Subcutaneous abdominal adipose tissue (tissue), 5 donors: ENCODE measurements at regions not wholly inside any gene's neighbourhood (a gene's known extent, or its start where the extent isn't known, plus 50 kb on each side); places are given as distances from the start of the nearest gene placed in this dataset.

Experiments used
- H3K27ac ChIP-seq: one replicate; pipeline ENCODE4 v1.7.0; 2013; ENCODE audit warnings: low read depth, mild to moderate bottlenecking, inconsistent platforms, low read length, moderate library complexity
- H3K27me3 ChIP-seq, 5 donors: one replicate each; pipeline ENCODE4 v1.7.0; 2013; ENCODE audit warnings: low read length in 5 of 5, inconsistent platforms in 1 of 5; ENCODE audit not compliant: control insufficient read depth in 5 of 5, insufficient read depth in 4 of 5
- H3K36me3 ChIP-seq, 5 donors: one replicate each; pipeline ENCODE4 v1.7.0; 2013; ENCODE audit warnings: low read length in 5 of 5; ENCODE audit not compliant: control insufficient read depth in 5 of 5, insufficient read depth in 5 of 5
- H3K4me1 ChIP-seq, 5 donors: one replicate each; pipeline ENCODE4 v1.7.0; 2013; ENCODE audit warnings: low read length in 5 of 5, mild to moderate bottlenecking in 3 of 5, moderate library complexity in 1 of 5; ENCODE audit not compliant: control insufficient read depth in 5 of 5, insufficient read depth in 5 of 5
- H3K4me3 ChIP-seq, 5 donors: one replicate each; pipeline ENCODE4 v1.7.0; 2013; ENCODE audit warnings: low read length in 5 of 5, low read depth in 1 of 5
- H3K9ac ChIP-seq, 5 donors: one replicate each; pipeline ENCODE4 v1.7.0; 2013; ENCODE audit warnings: low read length in 5 of 5, mild to moderate bottlenecking in 4 of 5, moderate library complexity in 3 of 5
- H3K9me3 ChIP-seq, 5 donors: one replicate each; pipeline ENCODE4 v1.7.0; 2013; ENCODE audit warnings: low read length in 5 of 5; ENCODE audit not compliant: control insufficient read depth in 5 of 5
- donor health status: healthy.
- donor health status: healthy.
- donor health status: healthy.
- donor health status: healthy.
- donor health status: healthy.

DNA sequence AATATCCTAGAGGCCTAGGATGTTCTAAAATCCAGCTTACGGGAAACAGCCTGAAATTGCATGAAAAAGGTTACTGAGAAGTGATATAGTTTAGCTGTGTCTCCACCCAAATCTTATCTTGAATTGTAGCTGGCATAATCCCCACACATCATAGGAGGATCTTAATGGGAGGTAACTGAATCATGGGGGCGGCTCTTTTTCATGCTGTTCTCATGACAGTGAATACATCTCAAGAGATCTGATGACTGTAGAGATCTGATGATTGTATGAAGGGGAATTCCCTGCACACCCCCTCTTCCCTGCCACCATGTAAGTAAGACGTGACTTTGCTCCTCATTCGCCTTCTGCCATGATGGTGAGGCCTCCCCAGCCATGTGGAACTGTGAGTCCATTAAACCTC lies 385.6 kb upstream of the ID2 start:
- H3K27ac ChIP-seq, result no peak overlapping the region
- H3K36me3 ChIP-seq, result no peaks in the 10 kb centered on the region
- no peak overlapping the region for H3K9ac ChIP-seq
- H3K4me3 ChIP-seq, result no peak overlapping the region
- peaks cover 0 to 5% (median 0%) of the 10 kb centered on the region in 5 donors for H3K9me3 ChIP-seq
- H3K27me3 ChIP-seq, result no peaks in the 10 kb centered on the region
- peaks cover 0 to 6% (median 0%) of the 10 kb centered on the region in 5 donors for H3K4me1 ChIP-seq

DNA sequence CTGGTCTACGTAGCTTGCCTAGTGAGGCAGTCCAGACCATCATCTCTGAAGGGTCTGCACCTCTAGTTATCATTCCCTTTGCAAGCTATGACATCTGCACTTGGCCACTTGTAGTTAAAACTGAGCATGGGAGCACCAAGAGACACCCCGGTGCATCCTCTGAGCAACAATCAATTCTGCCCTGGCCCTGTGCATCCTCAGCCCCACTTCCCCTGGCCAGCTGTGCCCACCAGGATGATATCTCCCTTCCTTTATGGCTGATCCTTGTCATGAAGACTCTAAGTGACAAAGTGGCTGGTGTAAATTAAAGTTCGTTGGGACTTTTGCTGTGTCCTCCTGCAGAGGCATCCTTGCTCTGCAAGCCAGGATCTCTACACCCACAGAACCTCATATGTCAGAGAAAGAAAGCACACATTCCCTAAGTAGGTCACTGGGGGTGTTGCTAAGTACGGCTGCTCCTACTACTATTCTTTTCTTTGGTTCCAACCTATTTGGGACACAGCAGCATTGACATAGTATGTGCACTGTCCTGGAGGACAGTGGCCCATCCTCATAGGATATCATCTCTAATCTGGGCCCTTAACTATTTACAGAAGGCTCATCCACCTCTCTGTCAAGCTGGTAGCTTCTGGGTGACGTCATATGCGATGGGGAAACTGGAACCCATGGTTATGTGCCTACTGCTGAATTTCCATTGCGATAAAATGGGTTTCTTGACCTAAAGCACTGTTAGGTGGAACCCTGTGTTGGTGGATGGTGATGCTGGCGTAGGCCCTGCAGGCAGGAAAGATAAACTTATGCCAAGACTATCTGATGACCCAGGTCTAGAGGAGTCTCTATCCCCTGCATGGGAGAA lies 384.3 kb upstream of the ID2 start:
- Histone ChIP-seq H3K27ac (no peak overlapping the region), H3K27me3 (no peaks in the 10 kb centered on the region), H3K36me3 (no peaks in the 10 kb centered on the region), H3K9me3 (peaks cover 0 to 5% (median 0%) of the 10 kb centered on the region in 5 donors), H3K4me1 (peaks cover 0 to 15% (median 2%) of the 10 kb centered on the region in 5 donors), H3K4me3 (no peak overlapping the region), H3K9ac (no peak overlapping the region)

DNA sequence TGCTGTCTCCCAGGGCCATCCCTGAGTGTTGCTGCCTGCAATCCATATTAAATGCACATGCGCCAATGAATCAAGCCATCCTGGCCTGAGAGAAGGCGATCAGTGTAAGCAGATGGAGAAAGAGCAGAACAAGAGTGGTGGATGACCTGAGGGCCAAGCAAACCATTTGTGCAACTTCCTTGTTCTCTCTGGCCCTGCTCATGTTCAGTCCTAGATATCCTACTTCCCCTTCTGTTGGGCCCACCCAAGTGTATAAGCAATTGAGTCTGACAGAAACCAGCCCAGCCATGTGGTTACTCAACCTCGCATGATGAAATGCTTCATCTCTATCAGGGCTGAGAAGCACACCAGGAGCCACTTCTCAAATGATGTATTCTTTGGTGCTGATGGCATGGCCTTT lies 383.1 kb upstream of the ID2 start:
- no peak overlapping the region for H3K27ac ChIP-seq
- no peaks in the 10 kb centered on the region for H3K27me3 ChIP-seq
- H3K4me1 ChIP-seq, result peaks cover 0 to 25% (median 2%) of the 10 kb centered on the region in 5 donors
- no peak overlapping the region for H3K9ac ChIP-seq
- no peaks in the 10 kb centered on the region for H3K9me3 ChIP-seq
- no peaks in the 10 kb centered on the region for H3K36me3 ChIP-seq
- no peak overlapping the region for H3K4me3 ChIP-seq

DNA sequence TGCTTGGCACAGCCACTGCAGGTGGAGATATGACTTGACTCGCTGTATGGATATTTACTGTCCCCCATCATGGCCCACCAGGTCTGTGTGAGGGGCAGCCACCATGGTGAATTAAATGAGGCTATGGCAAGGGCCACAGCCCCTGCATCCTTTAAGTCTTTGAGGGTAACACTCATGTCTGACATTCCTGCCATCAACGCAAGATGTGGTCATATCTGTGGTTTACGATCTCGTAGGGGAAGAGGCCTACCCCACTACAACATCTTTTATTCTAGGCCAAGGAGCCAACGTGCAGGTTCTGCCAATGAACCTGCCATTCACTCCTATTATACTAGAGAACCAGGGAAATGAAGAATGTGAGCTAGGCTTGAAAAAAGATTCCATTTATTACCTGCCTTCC lies 381.6 kb upstream of the ID2 start:
- Histone ChIP-seq H3K9me3 (no peaks in the 10 kb centered on the region), H3K36me3 (no peaks in the 10 kb centered on the region), H3K4me3 (no peak overlapping the region), H3K4me1 (peaks cover 0 to 29% (median 2%) of the 10 kb centered on the region in 5 donors), H3K9ac (no peak overlapping the region), H3K27me3 (no peaks in the 10 kb centered on the region), H3K27ac (no peak overlapping the region)

DNA sequence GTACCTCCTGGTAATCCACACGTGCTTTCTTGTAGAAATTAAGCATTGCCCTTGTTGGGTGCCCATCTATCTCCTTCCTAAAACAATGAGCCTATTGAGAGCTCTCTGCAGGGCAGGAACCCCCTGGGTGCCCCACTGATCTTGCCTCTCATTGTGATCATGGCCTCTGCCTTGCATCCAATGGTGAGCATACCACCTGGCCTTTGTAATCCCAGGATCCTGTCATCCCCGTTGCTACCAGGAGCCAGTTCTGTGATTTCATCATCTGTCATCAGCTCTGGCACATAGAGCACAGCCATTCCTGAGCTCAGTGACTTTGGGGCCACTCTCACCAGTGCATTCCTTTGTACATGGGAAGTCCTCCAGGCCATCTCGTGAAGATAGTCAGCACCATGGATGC lies 381.0 kb upstream of the ID2 start:
- no peak overlapping the region for H3K27ac ChIP-seq
- H3K9ac ChIP-seq, result no peak overlapping the region
- H3K4me3 ChIP-seq, result no peak overlapping the region
- peaks cover 0 to 29% (median 2%) of the 10 kb centered on the region in 5 donors for H3K4me1 ChIP-seq
- H3K27me3 ChIP-seq, result no peaks in the 10 kb centered on the region
- H3K36me3 ChIP-seq, result no peaks in the 10 kb centered on the region
- no peaks in the 10 kb centered on the region for H3K9me3 ChIP-seq

DNA sequence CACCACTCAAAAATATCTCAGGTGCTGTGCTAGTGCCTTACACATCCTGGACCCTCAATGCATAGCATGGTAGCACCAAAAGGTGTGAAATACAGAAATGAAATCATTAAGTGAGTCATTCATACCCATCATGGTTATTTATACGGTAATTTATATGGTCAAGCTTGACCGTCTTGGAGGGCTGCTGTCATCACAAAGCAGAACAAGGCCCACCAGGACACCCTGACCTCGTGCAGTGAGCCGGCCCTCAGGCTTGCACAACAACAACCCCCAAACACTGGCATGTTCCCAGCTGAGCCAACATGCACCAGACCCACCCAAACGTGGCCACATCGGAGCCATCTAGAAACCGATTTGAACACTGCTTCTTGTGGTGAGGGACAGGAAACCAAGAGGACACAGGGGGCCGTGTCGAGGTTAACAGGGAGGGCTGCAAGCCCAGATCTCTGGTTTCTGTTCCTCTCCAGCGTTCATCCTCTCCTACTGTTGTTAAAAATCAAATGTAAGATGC lies 378.5 kb upstream of the ID2 start:
- Histone ChIP-seq H3K27me3 (no peaks in the 10 kb centered on the region), H3K9ac (no peak overlapping the region)

DNA sequence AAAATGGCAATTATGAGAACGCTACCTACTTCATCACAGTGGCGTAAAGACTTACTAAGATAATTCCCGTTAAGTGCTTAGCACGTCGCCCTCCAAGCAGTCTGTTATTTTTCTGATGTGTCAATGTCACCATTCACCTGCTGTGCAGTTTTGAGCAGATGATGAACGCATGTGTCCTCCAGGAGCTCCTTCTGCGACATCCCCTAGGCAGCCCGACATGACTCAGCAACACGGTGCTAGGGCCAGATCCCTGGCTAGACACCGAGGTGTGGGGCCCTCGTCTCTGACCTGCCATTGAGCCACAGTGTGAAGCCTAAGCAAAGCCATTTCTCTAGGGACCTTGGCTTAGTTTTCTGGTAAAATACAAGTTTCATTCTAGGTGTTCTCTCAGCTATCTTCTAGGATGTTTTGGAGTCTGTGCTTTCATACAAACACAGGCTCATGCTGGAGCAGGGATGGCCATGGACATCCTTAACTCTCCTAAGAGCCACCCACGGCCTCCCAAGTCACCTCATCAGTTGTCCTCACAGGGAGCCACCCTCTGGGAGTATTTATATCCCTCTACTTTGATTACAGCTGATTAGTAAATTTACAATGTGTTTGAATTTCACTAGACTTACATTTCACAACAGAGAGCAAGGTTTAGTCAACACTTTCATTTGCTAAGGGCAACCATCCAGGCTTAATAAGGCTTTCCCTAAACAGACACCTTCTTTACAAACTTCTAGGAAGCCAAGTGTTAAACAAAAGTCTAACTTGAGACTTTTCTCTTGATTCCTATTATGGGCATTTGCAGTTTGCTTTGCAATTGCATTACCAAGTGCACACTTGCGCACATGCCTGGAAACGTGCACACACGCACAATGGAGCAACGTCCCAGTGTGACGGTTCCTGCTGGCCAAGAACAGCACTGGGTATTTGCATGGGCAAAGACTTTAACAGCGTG lies 376.8 kb upstream of the ID2 start:
- Histone ChIP-seq H3K36me3 (no peaks in the 10 kb centered on the region), H3K4me1 (peaks cover 0 to 34% (median 6%) of the 10 kb centered on the region in 5 donors), H3K27ac (no peak overlapping the region), H3K9ac (no peak overlapping the region), H3K27me3 (no peaks in the 10 kb centered on the region), H3K9me3 (no peaks in the 10 kb centered on the region), H3K4me3 (no peak overlapping the region)

More for the DNA sequence above, 378.5 kb upstream of the ID2 start:
- Histone ChIP-seq H3K36me3 (no peaks in the 10 kb centered on the region), H3K9me3 (no peaks in the 10 kb centered on the region), H3K27ac (no peak overlapping the region), H3K4me1 (peaks cover 0 to 27% (median 2%) of the 10 kb centered on the region in 5 donors), H3K4me3 (no peak overlapping the region)

DNA sequence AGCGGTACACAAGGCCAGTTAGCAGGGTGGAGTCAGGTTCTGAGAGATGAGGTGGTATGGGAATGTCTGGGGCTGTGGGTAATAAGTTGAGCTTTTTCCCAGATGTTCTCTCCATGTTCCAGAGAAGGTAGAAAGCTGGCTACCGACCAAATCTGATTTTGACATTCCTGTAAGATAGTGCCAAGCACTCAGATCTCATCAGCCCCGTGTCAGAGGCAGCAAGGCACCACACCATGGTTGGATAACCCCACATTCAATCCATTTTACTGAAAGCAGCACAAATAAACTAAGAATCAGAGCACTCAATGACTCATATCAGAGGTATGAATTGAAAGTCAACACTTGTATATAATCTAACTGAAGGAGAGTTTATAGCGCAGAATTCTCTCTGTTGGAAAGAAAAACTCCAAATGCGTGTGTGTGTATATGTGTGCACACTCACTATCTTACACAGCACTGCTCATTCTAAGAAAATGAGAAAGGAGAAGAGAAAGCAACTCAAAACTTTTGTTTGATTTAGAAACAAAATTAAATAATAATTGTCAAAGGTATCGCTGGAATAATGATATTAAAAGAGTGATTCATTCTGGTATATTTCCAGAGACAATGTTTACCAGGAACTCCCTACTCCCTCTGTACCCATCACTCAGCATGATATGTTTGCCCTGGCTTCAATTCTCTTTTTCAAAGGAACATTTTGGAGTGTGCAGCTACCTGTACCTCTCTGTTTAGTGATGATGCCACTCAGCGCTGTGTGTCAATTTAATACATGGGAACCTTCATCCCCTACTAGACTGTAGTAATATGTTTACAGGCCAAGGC lies 375.1 kb upstream of the ID2 start:
- H3K27ac ChIP-seq, result no peak overlapping the region
- H3K4me1 ChIP-seq, result peaks cover 0 to 39% (median 6%) of the 10 kb centered on the region in 5 donors
- no peak overlapping the region for H3K9ac ChIP-seq
- no peaks in the 10 kb centered on the region for H3K36me3 ChIP-seq
- no peak overlapping the region for H3K4me3 ChIP-seq
- H3K27me3 ChIP-seq, result no peaks in the 10 kb centered on the region
- no peaks in the 10 kb centered on the region for H3K9me3 ChIP-seq

DNA sequence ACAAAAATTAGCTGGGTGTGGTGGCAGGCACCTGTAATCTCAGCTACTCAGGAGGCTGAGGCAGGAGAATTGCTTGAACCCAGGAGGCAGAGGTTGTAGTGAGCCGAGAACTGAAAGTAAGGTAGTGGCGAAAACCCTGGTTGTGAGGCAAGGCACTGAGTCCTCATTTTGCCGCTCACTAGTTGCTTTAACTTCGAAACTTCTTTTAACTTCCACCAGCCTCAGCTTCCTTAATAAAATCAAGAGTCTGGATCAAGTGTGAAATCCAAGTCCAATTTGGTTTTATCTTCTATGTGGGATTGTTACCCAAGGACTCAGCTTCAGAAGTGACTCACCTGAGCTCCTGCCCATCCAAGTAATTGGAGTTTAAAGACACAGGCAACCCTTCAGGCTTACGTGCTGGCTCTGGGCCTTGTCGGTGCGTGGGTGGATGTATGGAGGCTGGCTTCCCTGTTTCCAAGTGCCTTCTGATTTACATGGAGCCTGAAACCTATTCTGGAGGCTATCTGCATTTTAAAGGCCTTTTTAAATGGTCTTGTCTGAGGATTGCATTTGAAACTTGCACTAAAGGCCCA lies 374.2 kb upstream of the ID2 start:
- no peak overlapping the region for H3K9ac ChIP-seq
- H3K4me3 ChIP-seq, result no peak overlapping the region
- H3K27ac ChIP-seq, result no peak overlapping the region
- peaks cover 0 to 29% (median 4%) of the 10 kb centered on the region in 5 donors for H3K4me1 ChIP-seq
- H3K27me3 ChIP-seq, result no peaks in the 10 kb centered on the region
- no peaks in the 10 kb centered on the region for H3K36me3 ChIP-seq
- no peaks in the 10 kb centered on the region for H3K9me3 ChIP-seq
